ENCODE measurements at regions not wholly inside any gene's neighbourhood (a gene's known extent, or its start where the extent isn't known, plus 50 kb on each side); places are given as distances from the start of the nearest gene placed in this dataset.

DNA sequence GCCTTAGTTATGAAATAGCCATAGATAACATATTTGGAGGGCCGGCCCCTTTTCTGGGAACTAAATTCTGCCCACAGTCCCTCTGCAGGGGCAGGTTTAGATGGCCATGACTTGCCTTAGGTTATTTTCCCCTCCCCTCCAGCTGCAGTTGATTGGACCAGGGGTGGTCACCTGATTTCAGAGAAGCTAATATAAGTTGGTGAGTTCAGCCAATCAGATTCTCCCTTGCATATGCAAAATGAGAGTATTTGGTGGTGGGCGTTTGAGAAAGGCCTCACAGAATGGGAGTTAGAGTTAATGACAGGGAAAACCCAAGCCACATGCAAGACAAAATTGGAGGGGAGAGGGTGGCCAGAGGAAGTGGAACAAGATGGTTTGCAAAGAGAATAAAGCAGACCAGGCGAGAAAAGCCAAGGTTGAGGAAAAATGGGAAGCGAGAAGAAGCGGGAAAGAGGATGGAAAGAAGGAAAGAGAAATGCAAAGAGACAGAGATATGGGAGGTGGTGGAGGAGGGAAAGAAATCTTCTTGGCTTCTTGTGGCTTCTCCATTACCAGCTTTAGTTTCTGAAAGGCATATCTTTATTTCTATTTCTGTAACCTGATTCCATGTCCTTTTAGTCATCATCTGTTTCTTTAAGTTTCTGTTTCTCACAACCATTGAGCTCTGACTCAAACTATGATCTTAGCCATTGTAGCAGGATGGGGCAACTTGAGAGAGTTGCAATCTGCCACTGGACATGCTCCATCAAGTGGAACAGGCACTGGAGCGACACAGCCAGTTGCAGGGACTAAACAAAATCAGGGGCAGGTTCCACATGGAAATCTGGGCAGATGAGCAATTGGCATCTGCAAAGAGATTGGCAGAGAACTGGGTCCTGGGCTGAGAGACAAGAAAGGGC, 108.1 kb upstream of the SIX3 start:
- TF ChIP-seq, protein P1, sequence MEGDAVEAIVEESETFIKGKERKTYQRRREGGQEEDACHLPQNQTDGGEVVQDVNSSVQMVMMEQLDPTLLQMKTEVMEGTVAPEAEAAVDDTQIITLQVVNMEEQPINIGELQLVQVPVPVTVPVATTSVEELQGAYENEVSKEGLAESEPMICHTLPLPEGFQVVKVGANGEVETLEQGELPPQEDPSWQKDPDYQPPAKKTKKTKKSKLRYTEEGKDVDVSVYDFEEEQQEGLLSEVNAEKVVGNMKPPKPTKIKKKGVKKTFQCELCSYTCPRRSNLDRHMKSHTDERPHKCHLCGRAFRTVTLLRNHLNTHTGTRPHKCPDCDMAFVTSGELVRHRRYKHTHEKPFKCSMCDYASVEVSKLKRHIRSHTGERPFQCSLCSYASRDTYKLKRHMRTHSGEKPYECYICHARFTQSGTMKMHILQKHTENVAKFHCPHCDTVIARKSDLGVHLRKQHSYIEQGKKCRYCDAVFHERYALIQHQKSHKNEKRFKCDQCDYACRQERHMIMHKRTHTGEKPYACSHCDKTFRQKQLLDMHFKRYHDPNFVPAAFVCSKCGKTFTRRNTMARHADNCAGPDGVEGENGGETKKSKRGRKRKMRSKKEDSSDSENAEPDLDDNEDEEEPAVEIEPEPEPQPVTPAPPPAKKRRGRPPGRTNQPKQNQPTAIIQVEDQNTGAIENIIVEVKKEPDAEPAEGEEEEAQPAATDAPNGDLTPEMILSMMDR (IDR thresholded peaks at IDR 0.05) = no peak
- TF ChIP-seq EP300 (IDR thresholded peaks at IDR 0.05) (no peak), POLR2A (IDR thresholded peaks at IDR 0.05; ENCODE audit: low read depth) (no peak), POLR2AphosphoS5 (IDR thresholded peaks at IDR 0.05) (no peak)

All from esophagus muscularis mucosa (tissue), 4 donors.